HFFc6 (cell line): ENCODE measurements at regions not wholly inside any gene's neighbourhood (a gene's known extent, or its start where the extent isn't known, plus 50 kb on each side); places are given as distances from the start of the nearest gene placed in this dataset.

Source experiments
- DNase-seq: peaks from one replicate; pipeline ENCODE4 v3.0.0-alpha.2; 2018
- H3K27ac Mint-ChIP-seq: 2 replicates; pipeline ENCODE4 v1.8.0; 2020; ENCODE audit warnings: mild to moderate bottlenecking, mixed read lengths
- H3K27me3 Mint-ChIP-seq: 2 replicates; pipeline ENCODE4 v1.8.0; 2021; ENCODE audit warnings: mild to moderate bottlenecking, moderate library complexity, mixed read lengths; ENCODE audit not compliant: insufficient read depth
- H3K36me3 Mint-ChIP-seq: 2 replicates; pipeline ENCODE4 v1.8.0; 2021; ENCODE audit warnings: low read depth, mixed read lengths
- H3K4me1 Mint-ChIP-seq: 2 replicates; pipeline ENCODE4 v1.8.0; 2020; ENCODE audit warnings: low read depth, mixed read lengths
- H3K4me3 Mint-ChIP-seq: 2 replicates; pipeline ENCODE4 v1.8.0; 2020; ENCODE audit warnings: mild to moderate bottlenecking, moderate library complexity, mixed read lengths
- H3K9me3 Mint-ChIP-seq: 2 replicates; pipeline ENCODE4 v1.8.0; 2020; ENCODE audit warnings: mild to moderate bottlenecking, mixed read lengths
- CTCF ChIP-seq: fragments of 200-600 bp; sonication (generic); IDR thresholded peaks from 2 replicates; pipeline ENCODE4 v1.5.0; 2021; ENCODE audit warnings: antibody characterized with exemption, mild to moderate bottlenecking

DNA sequence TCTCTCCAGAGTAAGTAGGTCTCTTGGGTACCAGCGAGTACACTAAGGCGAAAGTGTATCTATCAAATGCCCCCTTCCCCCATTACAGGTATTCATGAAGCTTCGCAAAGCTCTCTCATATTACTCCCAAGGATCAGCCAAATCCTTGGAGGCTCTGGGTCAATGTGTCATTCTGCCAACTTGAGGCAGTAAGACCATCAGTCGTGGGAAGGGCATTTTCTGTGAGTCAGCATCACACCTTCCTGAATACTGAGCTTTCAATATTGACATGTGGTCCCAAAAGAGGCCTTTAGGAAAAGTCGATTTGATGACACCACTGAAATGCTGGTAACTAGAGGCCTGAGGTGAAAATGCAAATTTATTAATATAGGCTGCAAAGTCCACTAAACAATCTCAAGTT lies 323.9 kb downstream of the LRIG3 start:
- H3K9me3 Mint-ChIP-seq, result no peaks in the 10 kb centered on the region
- H3K27me3 Mint-ChIP-seq, result no peaks in the 10 kb centered on the region
- TF ChIP-seq CTCF, result no peak
- no peaks in the 10 kb centered on the region for H3K36me3 Mint-ChIP-seq
- H3K27ac Mint-ChIP-seq, result no peak overlapping the region
- no peak overlapping the region for H3K4me3 Mint-ChIP-seq
- DNase-seq, result no peak
- H3K4me1 Mint-ChIP-seq, result no peaks in the 10 kb centered on the region

- H3K9me3 Mint-ChIP-seq, result no peaks in the 10 kb centered on the region
- no peaks in the 10 kb centered on the region; the same call in 1 of the 2 replicates for H3K27me3 Mint-ChIP-seq
- DNase-seq, result no peak
- no peak overlapping the region for H3K27ac Mint-ChIP-seq
- no peaks in the 10 kb centered on the region for H3K4me1 Mint-ChIP-seq
- no peak overlapping the region for H3K4me3 Mint-ChIP-seq
- H3K36me3 Mint-ChIP-seq, result no peaks in the 10 kb centered on the region
- no peak for TF ChIP-seq CTCF
Observed at GRCh38 chr12:58601529-58601928, 318.8 kb downstream of the LRIG3 start.

DNA sequence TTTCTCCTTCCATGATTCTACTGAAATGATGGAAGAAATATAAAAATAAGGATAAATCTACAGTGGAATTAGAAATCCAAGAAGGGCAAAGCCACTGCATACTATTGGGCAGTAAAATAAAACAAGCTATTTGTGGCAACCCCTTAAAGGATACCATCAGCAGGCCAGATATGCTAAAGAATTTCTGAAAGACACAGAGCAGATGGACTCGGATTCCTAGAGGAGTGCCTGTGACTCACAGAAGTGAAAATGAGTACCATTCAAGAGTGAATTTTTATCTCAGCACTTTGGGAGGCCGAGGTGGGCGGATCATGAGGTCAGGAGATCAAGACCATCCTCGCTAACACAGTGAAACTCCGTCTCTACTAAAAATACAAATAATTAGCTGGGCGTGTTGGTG lies 318.1 kb downstream of the LRIG3 start:
- no peak for DNase-seq
- Mint-ChIP-seq H3K27me3 (peaks cover under 1% of the 10 kb centered on the region; the same call in 1 of the 2 replicates), H3K4me3 (no peak overlapping the region), H3K4me1 (no peaks in the 10 kb centered on the region), H3K9me3 (no peaks in the 10 kb centered on the region), H3K36me3 (no peaks in the 10 kb centered on the region), H3K27ac (no peak overlapping the region)
- TF ChIP-seq CTCF, result no peak

GRCh38 chr12:58602736-58603135 lies 317.6 kb downstream of the LRIG3 start:
- no peak overlapping the region for H3K27ac Mint-ChIP-seq
- H3K27me3 Mint-ChIP-seq, result peaks cover 2% of the 10 kb centered on the region; the same call in 1 of the 2 replicates
- no peak for DNase-seq
- H3K36me3 Mint-ChIP-seq, result no peaks in the 10 kb centered on the region
- H3K4me3 Mint-ChIP-seq, result no peak overlapping the region
- H3K4me1 Mint-ChIP-seq, result 0 out of 2 replicates have a peak, but pooled peaks cover under 1% of the 10 kb centered on the region
- no peak for TF ChIP-seq CTCF
- H3K9me3 Mint-ChIP-seq, result no peaks in the 10 kb centered on the region

DNA sequence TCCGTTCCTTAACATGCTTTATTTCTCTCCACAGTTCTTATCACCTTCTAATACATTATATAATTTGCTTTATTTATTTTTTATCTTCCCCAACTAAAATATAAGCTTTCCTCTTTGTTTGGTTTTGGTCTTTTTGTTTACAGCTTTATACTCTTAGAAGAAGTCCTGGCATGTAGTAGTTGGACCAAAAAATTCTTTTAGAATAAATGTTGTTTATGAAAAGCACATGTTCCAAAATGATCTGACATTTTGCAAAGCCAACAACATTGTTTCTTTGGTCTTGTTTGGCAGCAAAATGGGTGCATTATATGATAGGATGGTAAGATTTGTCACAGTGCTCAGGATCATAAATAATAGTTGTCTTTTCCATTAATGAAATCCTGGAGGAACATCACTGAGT lies 312.5 kb downstream of the LRIG3 start:
- H3K4me1 Mint-ChIP-seq, result peaks cover 16% of the 10 kb centered on the region
- H3K4me3 Mint-ChIP-seq, result no peak overlapping the region
- no peaks in the 10 kb centered on the region for H3K9me3 Mint-ChIP-seq
- no peak for TF ChIP-seq CTCF
- DNase-seq, result no peak
- no peaks in the 10 kb centered on the region for H3K36me3 Mint-ChIP-seq
- no peak overlapping the region for H3K27ac Mint-ChIP-seq
- peaks cover 2% of the 10 kb centered on the region; the same call in 1 of the 2 replicates for H3K27me3 Mint-ChIP-seq

DNA sequence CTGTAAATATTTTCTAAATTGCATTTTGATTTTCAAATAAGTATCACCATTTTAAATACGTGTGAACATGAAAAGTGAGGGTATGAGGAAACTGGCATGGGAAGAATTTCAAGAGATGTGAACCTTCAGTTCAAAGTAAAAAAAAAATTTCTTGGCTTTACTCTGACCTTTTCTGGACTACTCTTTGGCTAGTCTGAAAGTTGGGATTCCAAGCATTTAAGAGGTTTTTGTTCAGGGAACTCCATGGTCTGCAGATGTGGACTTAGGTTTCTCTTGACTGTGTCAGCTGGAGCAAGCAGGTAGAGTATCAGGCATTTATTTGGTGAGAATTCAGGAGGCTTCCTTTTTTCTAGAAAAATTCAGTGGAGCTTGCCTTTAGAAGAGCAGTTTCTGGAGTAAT lies 311.6 kb downstream of the LRIG3 start:
- no peak for DNase-seq
- Mint-ChIP-seq H3K36me3 (no peaks in the 10 kb centered on the region), H3K4me3 (no peak overlapping the region), H3K4me1 (peaks cover 16% of the 10 kb centered on the region), H3K27me3 (peaks cover 2% of the 10 kb centered on the region; the same call in 1 of the 2 replicates), H3K27ac (no peak overlapping the region), H3K9me3 (no peaks in the 10 kb centered on the region)
- no peak for TF ChIP-seq CTCF
